GM21526 (cell line): ENCODE measurements at regions not wholly inside any gene's neighbourhood (a gene's known extent, or its start where the extent isn't known, plus 50 kb on each side); places are given as distances from the start of the nearest gene placed in this dataset.

Experiments
- ATAC-seq: cut with Tn5 transposase; IDR thresholded peaks from one replicate; pipeline ENCODE4 v1.9.1; 2021; ENCODE audit warnings: moderate library complexity; ENCODE audit not compliant: unreplicated experiment, low FRiP score

GRCh38 chr3:187821616-187822317 is 76.5 kb upstream of the BCL6 start:
- no peak for ATAC-seq

- ATAC-seq: no peak
These were observed 77.1 kb upstream of the BCL6 start for GRCh38 chr3:187822402-187822801.

- ATAC-seq: no peak
These were observed 78.5 kb upstream of the BCL6 start for GRCh38 chr3:187823746-187824145.

GRCh38 chr3:187827723-187828122 is 82.5 kb upstream of the BCL6 start:
- no peak for ATAC-seq

- ATAC-seq: no peak
These were observed 83.5 kb upstream of the BCL6 start for GRCh38 chr3:187828579-187829452.

GRCh38 chr3:187830181-187830580 is 84.9 kb upstream of the BCL6 start:
- ATAC-seq: no peak

GRCh38 chr3:187831125-187832051 is 86.1 kb upstream of the BCL6 start:
- ATAC-seq: no peak

- ATAC-seq: no peak
These were observed 86.9 kb upstream of the BCL6 start for GRCh38 chr3:187832202-187832601.

GRCh38 chr3:187833375-187833774 is 88.1 kb upstream of the BCL6 start:
- ATAC-seq: no peak

- ATAC-seq: no peak
These were observed 88.7 kb upstream of the BCL6 start for GRCh38 chr3:187833799-187834578.

- ATAC-seq: no peak
These were observed 91.8 kb upstream of the BCL6 start for GRCh38 chr3:187836823-187837770.

- no peak for ATAC-seq
These were observed 92.8 kb upstream of the BCL6 start for GRCh38 chr3:187838016-187838540.

GRCh38 chr3:187839422-187839821 is 94.2 kb upstream of the BCL6 start:
- ATAC-seq: no peak

GRCh38 chr3:187840856-187841255 is 95.6 kb upstream of the BCL6 start:
- no peak for ATAC-seq

GRCh38 chr3:187841560-187841959 is 96.3 kb upstream of the BCL6 start:
- no peak for ATAC-seq

- no peak for ATAC-seq
These were observed 98.4 kb upstream of the BCL6 start for GRCh38 chr3:187843654-187844053.

GRCh38 chr3:187844708-187845107 is 99.4 kb upstream of the BCL6 start:
- no peak for ATAC-seq

- ATAC-seq: no peak
These were observed 100.6 kb upstream of the BCL6 start for GRCh38 chr3:187845826-187846225.

GRCh38 chr3:187848401-187848800 is 103.1 kb upstream of the BCL6 start:
- ATAC-seq: no peak
